Activated CD8-positive, alpha-beta T cell treated with anti-CD3 and anti-CD28 coated beads for 36 hours (primary cell): ENCODE measurements at regions not wholly inside any gene's neighbourhood (a gene's known extent, or its start where the extent isn't known, plus 50 kb on each side); places are given as distances from the start of the nearest gene placed in this dataset.

Source experiments
- ATAC-seq: fragments of 200-7000 bp; cut with Tn5 transposase; one replicate; pipeline ENCODE4 v1.10.0; 2021; ENCODE audit warnings: mild to moderate bottlenecking, moderate library complexity
- CTCF ChIA-PET: fragments of 350-600 bp; sonication (Branson Sonifier 250); formaldehyde crosslinking; loops from one replicate; lab custom pipeline; 2021; ENCODE audit warnings: antibody characterized with exemption; lab: Charles Lee
- POLR2A ChIA-PET: fragments of 350-600 bp; sonication (Branson Sonifier 250); formaldehyde crosslinking; loops from one replicate; lab custom pipeline; 2021; ENCODE audit warnings: antibody characterized with exemption; lab: Charles Lee
- DNase-seq: peaks from one replicate; pipeline ENCODE4 v3.0.0-alpha.2; 2020
- H3K27ac Mint-ChIP-seq: one replicate; pipeline ENCODE4 v1.8.0; 2021; ENCODE audit warnings: mild to moderate bottlenecking, mixed read lengths
- H3K27me3 Mint-ChIP-seq: one replicate; pipeline ENCODE4 v1.8.0; 2021; ENCODE audit warnings: mixed read lengths
- H3K36me3 Mint-ChIP-seq: one replicate; pipeline ENCODE4 v1.8.0; 2021; ENCODE audit warnings: low read depth, mixed read lengths
- H3K4me1 Mint-ChIP-seq: one replicate; pipeline ENCODE4 v1.8.0; 2021; ENCODE audit warnings: low read depth, mixed read lengths
- H3K4me3 Mint-ChIP-seq: one replicate; pipeline ENCODE4 v1.8.0; 2021; ENCODE audit warnings: mild to moderate bottlenecking, moderate library complexity, mixed read lengths
- H3K9me3 Mint-ChIP-seq: one replicate; pipeline ENCODE4 v1.8.0; 2021; ENCODE audit warnings: mixed read lengths
- intact Hi-C: fragments of 100-400 bp; cut with micrococcal nuclease; formaldehyde crosslinking; loops from one replicate; pipeline ENCODE4 v1.10.0; 2022
- TF ChIP-seq, protein P1 (sequence below): fragments of 200-600 bp; IDR thresholded peaks from one replicate; pipeline ENCODE4 v1.8.0; 2022; ENCODE audit warnings: antibody characterized with exemption, mild to moderate bottlenecking

DNA sequence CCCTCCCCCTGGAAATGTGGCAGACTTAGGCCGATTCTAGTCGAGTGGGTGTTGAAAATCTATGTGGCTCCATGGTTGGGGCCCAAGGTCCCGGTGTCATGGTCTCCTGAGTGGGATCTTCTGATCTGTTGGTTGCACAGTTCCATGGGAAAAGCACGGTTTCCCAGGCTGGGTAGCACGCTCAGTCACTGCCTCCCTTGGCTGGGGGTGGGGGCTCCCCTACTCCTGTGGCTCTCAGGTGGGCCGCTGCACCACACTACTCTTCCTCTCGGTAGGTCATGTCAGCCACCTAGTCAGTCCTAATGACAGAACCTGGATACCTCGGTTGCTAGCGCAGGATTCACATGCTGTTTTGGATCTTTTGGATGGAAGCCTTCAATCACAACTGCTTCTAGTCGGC lies 247.0 kb downstream of the SPRY2 start:
- ATAC-seq, result no peak
- POLR2A ChIA-PET, result no interaction called here
- Mint-ChIP-seq H3K4me3 (no peak overlapping the region), H3K36me3 (no peaks in the 10 kb centered on the region), H3K27me3 (no peaks in the 10 kb centered on the region), H3K9me3 (no peaks in the 10 kb centered on the region), H3K4me1 (no peaks in the 10 kb centered on the region), H3K27ac (no peak overlapping the region)
- intact Hi-C loops, result no loop called here
- TF ChIP-seq, protein P1, sequence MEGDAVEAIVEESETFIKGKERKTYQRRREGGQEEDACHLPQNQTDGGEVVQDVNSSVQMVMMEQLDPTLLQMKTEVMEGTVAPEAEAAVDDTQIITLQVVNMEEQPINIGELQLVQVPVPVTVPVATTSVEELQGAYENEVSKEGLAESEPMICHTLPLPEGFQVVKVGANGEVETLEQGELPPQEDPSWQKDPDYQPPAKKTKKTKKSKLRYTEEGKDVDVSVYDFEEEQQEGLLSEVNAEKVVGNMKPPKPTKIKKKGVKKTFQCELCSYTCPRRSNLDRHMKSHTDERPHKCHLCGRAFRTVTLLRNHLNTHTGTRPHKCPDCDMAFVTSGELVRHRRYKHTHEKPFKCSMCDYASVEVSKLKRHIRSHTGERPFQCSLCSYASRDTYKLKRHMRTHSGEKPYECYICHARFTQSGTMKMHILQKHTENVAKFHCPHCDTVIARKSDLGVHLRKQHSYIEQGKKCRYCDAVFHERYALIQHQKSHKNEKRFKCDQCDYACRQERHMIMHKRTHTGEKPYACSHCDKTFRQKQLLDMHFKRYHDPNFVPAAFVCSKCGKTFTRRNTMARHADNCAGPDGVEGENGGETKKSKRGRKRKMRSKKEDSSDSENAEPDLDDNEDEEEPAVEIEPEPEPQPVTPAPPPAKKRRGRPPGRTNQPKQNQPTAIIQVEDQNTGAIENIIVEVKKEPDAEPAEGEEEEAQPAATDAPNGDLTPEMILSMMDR, result no peak
- no peak for DNase-seq
- CTCF ChIA-PET, result no interaction called here

DNA sequence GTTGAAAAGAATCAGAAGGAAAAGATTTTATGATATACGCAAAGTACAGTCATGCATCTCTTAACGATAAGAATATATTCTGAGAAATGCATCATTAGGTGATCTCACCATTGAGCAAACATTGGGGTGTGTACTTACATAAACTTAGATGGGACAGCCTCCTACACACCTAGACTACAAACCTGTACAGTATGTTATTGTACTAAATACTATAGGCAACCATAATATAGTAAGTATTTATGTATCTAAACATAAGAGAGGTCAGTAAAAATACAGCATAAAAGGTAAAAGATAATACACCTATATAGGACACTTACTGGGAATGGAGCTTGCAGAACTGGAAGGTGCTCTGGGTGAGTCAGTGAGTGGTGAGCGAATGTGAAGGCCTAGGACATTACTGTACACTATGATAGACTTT lies 254.6 kb downstream of the SPRY2 start:
- intact Hi-C loops, result no loop called here
- Mint-ChIP-seq H3K36me3 (no peaks in the 10 kb centered on the region), H3K27me3 (no peaks in the 10 kb centered on the region), H3K27ac (no peak overlapping the region), H3K4me1 (no peaks in the 10 kb centered on the region), H3K4me3 (no peak overlapping the region), H3K9me3 (no peaks in the 10 kb centered on the region)
- DNase-seq (no peak), ATAC-seq (no peak)
- ChIA-PET CTCF (no interaction called here), POLR2A (interaction anchor here (0.6 kb wide), 1 partner anchor 75 kb away, joined by 3 read pairs; no protein-coding TSS in a partner anchor)
- TF ChIP-seq, protein P1, result no peak

DNA sequence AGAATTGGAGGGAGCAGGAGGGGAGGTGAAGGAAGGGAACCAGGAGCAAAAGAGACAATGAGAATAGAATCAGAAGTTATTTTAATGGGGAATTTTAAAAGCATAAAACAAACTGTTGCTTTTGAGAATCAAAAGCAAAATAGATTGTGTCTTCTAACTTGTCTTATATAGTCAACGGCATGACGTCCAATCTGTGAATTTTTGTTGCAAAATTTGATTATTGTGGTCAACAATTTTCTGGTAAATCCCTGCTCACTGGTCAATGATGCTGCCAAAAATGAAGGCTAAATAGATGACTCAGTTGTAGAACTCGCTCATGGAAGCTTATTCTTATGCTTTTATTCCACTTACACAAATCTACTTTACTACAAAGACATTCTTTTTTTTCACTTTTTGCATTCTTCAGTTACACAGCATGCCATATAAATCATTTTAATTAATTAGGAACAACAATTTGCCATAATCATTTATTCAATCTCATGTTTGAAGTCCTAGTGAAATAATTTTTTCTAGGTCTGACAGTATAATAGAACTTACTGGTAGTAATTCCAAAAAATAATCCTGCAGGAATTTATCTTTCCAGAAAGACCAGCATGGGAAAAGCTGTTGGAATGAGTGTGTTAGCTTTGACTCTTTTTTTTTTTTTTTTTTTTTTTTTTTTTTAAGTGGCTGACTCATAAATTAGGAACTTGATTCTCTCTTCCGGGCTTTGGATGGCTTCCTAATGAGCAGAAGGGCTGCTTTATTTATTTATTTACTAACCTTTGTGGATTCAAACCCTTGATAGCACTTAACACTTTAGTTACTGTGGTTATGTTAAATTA lies 256.9 kb downstream of the SPRY2 start:
- TF ChIP-seq, protein P1, result no peak
- no peak overlapping the region for H3K27ac Mint-ChIP-seq
- no peaks in the 10 kb centered on the region for H3K4me1 Mint-ChIP-seq
- H3K27me3 Mint-ChIP-seq, result no peaks in the 10 kb centered on the region
- no peak for DNase-seq
- ATAC-seq, result no peak
- ChIA-PET CTCF (no interaction called here), POLR2A (interaction anchor here (0.6 kb wide), 1 partner anchor 16 kb away, joined by 3 read pairs; no protein-coding TSS in a partner anchor)
- H3K4me3 Mint-ChIP-seq, result no peak overlapping the region
- intact Hi-C loops, result no loop called here
- no peaks in the 10 kb centered on the region for H3K9me3 Mint-ChIP-seq
- H3K36me3 Mint-ChIP-seq, result no peaks in the 10 kb centered on the region

DNA sequence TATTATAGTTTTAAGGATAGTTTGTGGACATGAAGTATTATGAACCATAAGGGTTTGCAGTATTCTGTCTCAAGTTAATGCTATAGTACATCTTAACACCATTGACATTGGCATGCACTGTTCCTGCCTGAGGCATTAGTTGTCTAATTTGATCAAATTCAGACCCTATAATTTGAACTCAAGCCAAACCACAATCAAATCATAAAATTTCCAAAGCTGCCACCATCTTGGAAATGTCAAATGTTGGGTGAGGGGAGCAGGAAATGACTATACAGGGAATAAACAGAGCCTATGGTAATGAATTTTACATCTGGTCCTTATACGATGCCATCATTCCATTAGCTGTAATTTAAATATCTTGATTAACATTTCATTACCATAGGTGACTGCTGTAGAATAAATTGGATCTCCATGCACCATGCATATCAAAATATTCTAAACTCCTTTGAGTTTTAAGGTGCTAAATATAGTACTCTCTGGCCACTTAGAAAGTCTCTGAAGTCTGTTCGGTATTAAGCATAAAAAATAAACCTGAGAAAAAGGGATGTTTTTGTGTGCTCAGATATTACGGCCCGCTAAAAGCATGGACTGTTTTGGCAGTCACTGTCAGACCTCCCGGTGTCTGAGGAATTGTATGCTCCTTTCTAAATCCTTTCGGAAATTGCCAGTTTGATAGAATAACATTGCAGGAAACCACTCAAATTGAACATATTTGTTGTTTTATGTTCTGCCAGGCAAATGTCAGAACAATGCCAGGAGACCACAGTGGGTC lies 257.7 kb downstream of the SPRY2 start:
- CTCF ChIA-PET, result no interaction called here

More for the DNA sequence above, 257.7 kb downstream of the SPRY2 start:
- TF ChIP-seq, protein P1, result no peak
- DNase-seq (no peak), ATAC-seq (no peak)
- Mint-ChIP-seq H3K27ac (no peak overlapping the region), H3K4me3 (no peak overlapping the region), H3K9me3 (no peaks in the 10 kb centered on the region), H3K27me3 (no peaks in the 10 kb centered on the region), H3K36me3 (no peaks in the 10 kb centered on the region), H3K4me1 (no peaks in the 10 kb centered on the region)
- intact Hi-C loops, result no loop called here
- POLR2A ChIA-PET, result interaction anchor here (0.6 kb wide), 1 partner anchor 17 kb away, joined by 3 read pairs; no protein-coding TSS in a partner anchor
